Heart left ventricle (tissue), 16 donors: ENCODE measurements at regions not wholly inside any gene's neighbourhood (a gene's known extent, or its start where the extent isn't known, plus 50 kb on each side); places are given as distances from the start of the nearest gene placed in this dataset.
A peak's percentile ranks its signal among the peaks of the same experiment; 100 is the strongest.

Experiments used
- ATAC-seq, 4 donors: fragments of 200-7000 bp; cut with Tn5 transposase; one replicate each; pipeline ENCODE4 v1.9.1; 2020 to 2022; ENCODE audit warnings: moderate library complexity in 4 of 4, mild to moderate bottlenecking in 3 of 4, moderate number of reproducible peaks in 1 of 4
- DNase-seq, 5 donors: peaks; one replicate each; pipeline ENCODE4 v3.0.0-alpha.2; 2020
- H3K27ac ChIP-seq, 12 donors: fragments of 200-600 bp; sonication (generic) in 4 of 12; one replicate each; pipeline versions ENCODE4 v1.5.0 to v1.8.0; 2016 to 2022; ENCODE audit warnings: mild to moderate bottlenecking in 2 of 12
- H3K27me3 ChIP-seq, 9 donors: fragments of 200-600 bp; sonication (generic) in 2 of 9; one replicate each; pipeline versions ENCODE4 v1.5.1 to v1.8.0; 2016 to 2022; ENCODE audit warnings: mild to moderate bottlenecking in 3 of 9
- H3K36me3 ChIP-seq, 9 donors: fragments of 200-600 bp; sonication (generic) in 2 of 9; one replicate each; pipeline versions ENCODE4 v1.5.0 to v1.8.0; 2018 to 2022; ENCODE audit warnings: mild to moderate bottlenecking in 2 of 9
- H3K4me1 ChIP-seq, 12 donors: fragments of 200-600 bp; sonication (generic) in 4 of 12; one replicate each; pipeline versions ENCODE4 v1.5.0 to v1.8.0; 2016 to 2022; ENCODE audit warnings: mild to moderate bottlenecking in 3 of 12
- H3K4me3 ChIP-seq, 12 donors: fragments of 200-600 bp; sonication (generic) in 4 of 12; one replicate each; pipeline versions ENCODE4 v1.5.0 to v1.8.0; 2017 to 2022; ENCODE audit warnings: mild to moderate bottlenecking in 9 of 12, moderate library complexity in 4 of 12
- H3K9me3 ChIP-seq, 12 donors: fragments of 200-600 bp; sonication (generic) in 4 of 12; one replicate each; pipeline versions ENCODE4 v1.5.0 to v1.8.0; 2016 to 2022; ENCODE audit warnings: mild to moderate bottlenecking in 1 of 12
- POLR2A ChIP-seq, 2 donors: fragments of 450-650 bp; IDR thresholded peaks; one replicate each; pipeline ENCODE4 v1.6.1; 2017; ENCODE audit warnings: antibody characterized with exemption in 2 of 2, mild to moderate bottlenecking in 2 of 2, moderate library complexity in 2 of 2
- WGBS, 4 donors: extraction: QIAGEN DNeasy Blood & Tissue Kit in 2 of 4; methylation state at CpG; one replicate each; pipeline versions ENCODE4 v1.1.5 to v1.1.7; 2013 to 2018; 5-methylcytosine and 5-hydroxymethylcytosine counted together
- intact Hi-C, 10 donors: fragments of 100-400 bp; cut with DNase I; formaldehyde crosslinking; loops; one replicate each; pipeline versions ENCODE4 v1.11.1 to v1.14.2; 2022
- TF ChIP-seq, protein P1 (sequence below), 12 donors: fragments of 200-600 bp; sonication (generic) in 4 of 12; IDR thresholded peaks; one replicate each; pipeline versions ENCODE4 v1.5.0 to v1.8.0; 2018 to 2022; ENCODE audit warnings: antibody characterized with exemption in 12 of 12, mild to moderate bottlenecking in 5 of 12
- donor health status: ischemic (EF 13 %, LVEDD 7.1; RV severe dilation, severe dysfunction).
- donor health status: healthy with polysubstance abuse.
- donor health status: DM: no; HTN: yes; CAD: no.
- donor health status: DM: no; HTN: no; CAD: no.
- donor health status: ischemic (EF 25% LVEDD 6.9; RV normal size, moderate dysfunction).
- donor health status: ischemic (EF 25% LVEDD 5.7; RV mildly dilated, moderate dysfunction).
- donor health status: healthy.
- donor health status: DM: yes; HTN: yes; CAD: no.
- donor health status: ischemic (EF 35%, LVEDD 5.7; RV mildly dilated, moderate dysfunction).
- donor health status: nonischemic (EF 11% LVEDD 7.7; RV severe dilation, severe dysfunction).
- donor health status: DM: yes; HTN: yes; CAD: no.
- donor health status: PGD.
- donor health status: ischemic (EF 29% LVEDD 5.4; RV normal size, mild dysfunction).
- donor health status: nonischemic (EF 23%, LVEDD 6.1; RV moderate dilation, normal function).

- peaks cover 0 to 7% (median 0%) of the 10 kb centered on the region in 9 donors for H3K27me3 ChIP-seq
- WGBS, 4 donors = 86 to 93% (median 88%) methylated on average over 1 of the region's 1 CpG
- H3K27ac ChIP-seq = no peak overlapping the region
- H3K36me3 ChIP-seq = no peaks in the 10 kb centered on the region
- DNase-seq (no peak), ATAC-seq (no peak)
- H3K9me3 ChIP-seq = no peaks in the 10 kb centered on the region
- H3K4me1 ChIP-seq = no peaks in the 10 kb centered on the region
- TF ChIP-seq, protein P1, sequence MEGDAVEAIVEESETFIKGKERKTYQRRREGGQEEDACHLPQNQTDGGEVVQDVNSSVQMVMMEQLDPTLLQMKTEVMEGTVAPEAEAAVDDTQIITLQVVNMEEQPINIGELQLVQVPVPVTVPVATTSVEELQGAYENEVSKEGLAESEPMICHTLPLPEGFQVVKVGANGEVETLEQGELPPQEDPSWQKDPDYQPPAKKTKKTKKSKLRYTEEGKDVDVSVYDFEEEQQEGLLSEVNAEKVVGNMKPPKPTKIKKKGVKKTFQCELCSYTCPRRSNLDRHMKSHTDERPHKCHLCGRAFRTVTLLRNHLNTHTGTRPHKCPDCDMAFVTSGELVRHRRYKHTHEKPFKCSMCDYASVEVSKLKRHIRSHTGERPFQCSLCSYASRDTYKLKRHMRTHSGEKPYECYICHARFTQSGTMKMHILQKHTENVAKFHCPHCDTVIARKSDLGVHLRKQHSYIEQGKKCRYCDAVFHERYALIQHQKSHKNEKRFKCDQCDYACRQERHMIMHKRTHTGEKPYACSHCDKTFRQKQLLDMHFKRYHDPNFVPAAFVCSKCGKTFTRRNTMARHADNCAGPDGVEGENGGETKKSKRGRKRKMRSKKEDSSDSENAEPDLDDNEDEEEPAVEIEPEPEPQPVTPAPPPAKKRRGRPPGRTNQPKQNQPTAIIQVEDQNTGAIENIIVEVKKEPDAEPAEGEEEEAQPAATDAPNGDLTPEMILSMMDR (IDR thresholded peaks at IDR 0.05) = peak in 2 of 12 donors; percentile 14 to 24
- no peak for TF ChIP-seq POLR2A (IDR thresholded peaks at IDR 0.05)
- intact Hi-C loops = no loop called here
- no peak overlapping the region for H3K4me3 ChIP-seq
Observed at GRCh38 chr3:17974206-17974841, 231.9 kb upstream of the TBC1D5 start.

DNA sequence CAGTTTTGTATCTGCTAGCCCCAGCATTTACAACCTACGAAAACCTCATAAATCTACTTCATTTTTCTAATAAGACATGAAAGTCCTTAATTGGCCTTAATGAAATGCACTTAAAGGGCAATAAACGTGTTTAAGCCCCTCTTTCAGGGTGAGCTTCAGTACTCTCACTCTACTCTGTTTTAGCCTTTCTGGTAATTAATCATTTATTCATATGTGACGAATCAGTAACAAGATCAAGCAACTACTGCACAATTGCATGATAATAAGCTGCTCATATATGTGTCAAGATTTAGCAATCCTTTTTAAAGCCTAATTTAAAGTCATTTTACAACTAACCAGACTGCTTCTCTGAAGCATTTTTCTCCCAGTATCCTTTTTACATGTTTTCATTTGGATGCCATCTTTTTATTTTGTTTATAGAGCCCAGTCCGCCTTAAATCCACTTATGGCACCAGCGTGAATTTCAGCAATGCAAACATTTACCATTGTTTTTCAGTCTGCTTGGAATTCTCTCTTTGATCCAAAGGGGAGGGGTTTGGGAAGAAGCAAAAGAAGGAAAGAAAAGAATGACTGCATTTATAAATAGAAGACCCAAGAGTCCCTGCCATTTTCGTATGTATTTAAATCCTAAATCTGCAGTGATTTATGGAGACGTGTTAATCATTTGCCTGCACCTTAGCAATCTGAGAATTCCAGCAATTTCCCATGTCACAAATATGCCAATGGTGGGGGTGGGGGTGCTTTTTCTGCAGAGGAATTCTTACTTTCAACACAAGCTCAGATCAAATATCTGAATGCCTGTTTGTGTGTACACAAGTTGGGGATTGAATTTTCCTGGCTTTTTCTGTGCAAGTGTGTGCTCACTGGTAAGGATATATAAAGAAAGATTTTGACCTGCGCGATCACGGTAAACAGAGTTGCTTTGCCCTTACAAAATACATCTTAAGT is 230.8 kb upstream of the TBC1D5 start:
- 74 to 82% (median 77%) methylated on average over 10 of the region's 10 CpGs for WGBS, 4 donors
- H3K9me3 ChIP-seq = no peaks in the 10 kb centered on the region
- H3K27ac ChIP-seq = no peak overlapping the region
- H3K36me3 ChIP-seq = no peaks in the 10 kb centered on the region
- no peak overlapping the region for H3K4me3 ChIP-seq
- intact Hi-C loops = no loop called here
- TF ChIP-seq, protein P1 (IDR thresholded peaks at IDR 0.05) = no peak
- no peak for TF ChIP-seq POLR2A (IDR thresholded peaks at IDR 0.05)
- H3K4me1 ChIP-seq = no peaks in the 10 kb centered on the region
- no peak for DNase-seq
- H3K27me3 ChIP-seq = peaks cover 0 to 7% (median 0%) of the 10 kb centered on the region in 9 donors
- no peak for ATAC-seq

GRCh38 chr3:17972476-17972875 is 230.0 kb upstream of the TBC1D5 start:
- intact Hi-C loops = no loop called here
- no peaks in the 10 kb centered on the region for H3K4me1 ChIP-seq
- H3K4me3 ChIP-seq = no peak overlapping the region
- 57 to 70% (median 64%) methylated on average over 1 of the region's 1 CpG for WGBS, 4 donors
- no peaks in the 10 kb centered on the region for H3K36me3 ChIP-seq
- DNase-seq = no peak
- peaks cover 0 to 12% (median 0%) of the 10 kb centered on the region in 9 donors for H3K27me3 ChIP-seq
- TF ChIP-seq, protein P1 (IDR thresholded peaks at IDR 0.05) = no peak
- no peak for TF ChIP-seq POLR2A (IDR thresholded peaks at IDR 0.05)
- ATAC-seq = no peak
- no peaks in the 10 kb centered on the region for H3K9me3 ChIP-seq
- no peak overlapping the region for H3K27ac ChIP-seq

DNA sequence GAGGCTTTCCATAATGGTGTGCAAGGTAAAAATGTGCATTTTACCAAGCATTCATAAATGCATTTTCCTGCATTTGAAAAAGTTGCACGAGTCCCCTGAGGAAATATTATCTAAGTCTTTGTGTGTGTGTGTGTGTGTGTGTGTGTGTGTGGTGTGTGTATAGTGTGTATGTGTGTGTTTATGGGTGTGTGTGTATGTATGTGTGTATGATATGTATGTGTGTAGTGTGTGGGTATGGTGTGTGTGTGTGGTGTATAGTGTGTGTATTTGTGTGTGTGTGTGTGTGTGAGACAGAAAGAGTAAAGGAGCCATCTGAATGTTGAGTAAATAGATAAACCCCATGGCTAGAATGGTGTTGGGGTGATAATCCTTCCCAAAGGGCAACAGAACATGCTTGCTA is 229.6 kb upstream of the TBC1D5 start:
- H3K9me3 ChIP-seq = no peaks in the 10 kb centered on the region
- DNase-seq (no peak), ATAC-seq (no peak)
- H3K36me3 ChIP-seq = no peaks in the 10 kb centered on the region
- WGBS, 4 donors = 71 to 86% (median 78%) methylated on average over 1 of the region's 1 CpG
- intact Hi-C loops = no loop called here
- no peaks in the 10 kb centered on the region for H3K4me1 ChIP-seq
- H3K27ac ChIP-seq = no peak overlapping the region
- peaks cover 0 to 12% (median 0%) of the 10 kb centered on the region in 9 donors for H3K27me3 ChIP-seq
- TF ChIP-seq POLR2A (IDR thresholded peaks at IDR 0.05) = no peak
- TF ChIP-seq, protein P1 (IDR thresholded peaks at IDR 0.05) = no peak
- H3K4me3 ChIP-seq = no peak overlapping the region
